Fibroblast of the aortic adventitia (primary cell): ENCODE measurements at regions not wholly inside any gene's neighbourhood (a gene's known extent, or its start where the extent isn't known, plus 50 kb on each side); places are given as distances from the start of the nearest gene placed in this dataset.
A peak's percentile ranks its signal among the peaks of the same experiment; 100 is the strongest.

Source experiments
- DNase-seq: peaks from one replicate; pipeline ENCODE4 v3.0.0-alpha.2; 2010; ENCODE audit warnings: low read depth
- H3K4me3 ChIP-seq: 2 replicates; pipeline ENCODE4 v1.5.1; 2011; ENCODE audit warnings: low read depth, mild to moderate bottlenecking, control low read depth, low read length, moderate library complexity
- TF ChIP-seq, protein P1 (sequence below): IDR thresholded peaks from 2 replicates; pipeline ENCODE4 v1.5.1; 2011; ENCODE audit warnings: mild to moderate bottlenecking, low read length, control low read depth, inconsistent platforms; ENCODE audit not compliant: insufficient read depth

DNA sequence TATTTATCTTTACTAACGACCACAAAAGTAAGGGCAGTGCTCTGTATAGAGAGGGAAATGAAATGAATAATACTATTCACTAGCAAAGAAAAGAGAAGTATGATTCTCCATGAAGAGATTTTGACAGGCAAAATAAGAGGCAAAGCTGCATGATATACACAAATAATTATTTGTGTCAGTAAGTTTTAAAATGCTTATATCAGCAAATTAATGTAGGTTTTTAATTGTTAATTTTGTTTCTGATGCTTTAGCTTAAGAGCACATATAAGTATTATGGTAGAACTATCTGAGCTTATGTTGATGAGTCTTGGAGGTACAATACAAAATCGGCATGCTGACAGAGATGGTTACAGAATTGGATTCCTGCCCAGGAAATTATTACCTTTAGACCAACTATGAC lies 383.1 kb upstream of the VSTM2A start:
- no peak overlapping the region for H3K4me3 ChIP-seq
- DNase-seq, result no peak
- TF ChIP-seq, protein P1, sequence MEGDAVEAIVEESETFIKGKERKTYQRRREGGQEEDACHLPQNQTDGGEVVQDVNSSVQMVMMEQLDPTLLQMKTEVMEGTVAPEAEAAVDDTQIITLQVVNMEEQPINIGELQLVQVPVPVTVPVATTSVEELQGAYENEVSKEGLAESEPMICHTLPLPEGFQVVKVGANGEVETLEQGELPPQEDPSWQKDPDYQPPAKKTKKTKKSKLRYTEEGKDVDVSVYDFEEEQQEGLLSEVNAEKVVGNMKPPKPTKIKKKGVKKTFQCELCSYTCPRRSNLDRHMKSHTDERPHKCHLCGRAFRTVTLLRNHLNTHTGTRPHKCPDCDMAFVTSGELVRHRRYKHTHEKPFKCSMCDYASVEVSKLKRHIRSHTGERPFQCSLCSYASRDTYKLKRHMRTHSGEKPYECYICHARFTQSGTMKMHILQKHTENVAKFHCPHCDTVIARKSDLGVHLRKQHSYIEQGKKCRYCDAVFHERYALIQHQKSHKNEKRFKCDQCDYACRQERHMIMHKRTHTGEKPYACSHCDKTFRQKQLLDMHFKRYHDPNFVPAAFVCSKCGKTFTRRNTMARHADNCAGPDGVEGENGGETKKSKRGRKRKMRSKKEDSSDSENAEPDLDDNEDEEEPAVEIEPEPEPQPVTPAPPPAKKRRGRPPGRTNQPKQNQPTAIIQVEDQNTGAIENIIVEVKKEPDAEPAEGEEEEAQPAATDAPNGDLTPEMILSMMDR, result no peak

DNA sequence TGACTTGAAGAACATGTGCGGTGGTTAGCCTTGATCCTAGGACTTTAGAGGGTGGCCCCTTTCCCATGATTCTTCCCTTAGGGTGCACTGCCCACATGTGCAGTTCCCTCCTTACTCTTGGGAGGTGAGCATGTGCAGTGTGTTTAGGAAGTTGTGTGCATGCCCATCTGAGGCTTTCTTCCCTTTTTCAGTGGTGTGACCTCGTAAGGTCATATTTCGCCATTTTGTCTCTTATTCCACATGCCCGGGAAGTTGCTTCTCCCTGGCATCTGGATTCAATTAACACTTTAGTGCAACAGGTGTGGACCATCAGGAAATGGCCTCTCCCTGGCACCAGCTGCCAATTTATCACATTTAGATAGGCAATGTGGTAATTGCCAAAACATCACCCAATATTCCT lies 380.6 kb upstream of the VSTM2A start:
- DNase-seq, result no peak
- TF ChIP-seq, protein P1, result no peak
- no peak overlapping the region for H3K4me3 ChIP-seq

DNA sequence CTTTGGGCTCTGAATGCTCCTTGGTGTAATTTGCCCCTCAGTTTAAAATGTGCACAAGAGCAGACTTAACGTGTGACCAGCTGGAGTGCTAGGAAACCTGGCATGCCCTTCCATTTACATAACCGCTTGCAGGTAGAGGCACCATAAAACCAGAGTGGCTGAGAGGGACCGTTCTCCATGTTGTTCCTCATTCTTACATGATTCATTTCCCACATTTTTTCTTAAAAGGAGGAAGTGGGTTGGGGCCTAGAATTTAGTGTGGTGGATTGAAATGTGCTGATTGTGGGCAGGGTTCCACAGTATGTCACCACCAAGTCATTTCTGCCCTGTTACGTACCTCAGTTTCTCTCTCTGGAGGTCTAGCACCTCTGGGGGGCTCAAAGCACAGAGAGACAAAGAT lies 375.8 kb upstream of the VSTM2A start:
- TF ChIP-seq, protein P1, result no peak
- no peak for DNase-seq
- H3K4me3 ChIP-seq, result no peak overlapping the region

DNA sequence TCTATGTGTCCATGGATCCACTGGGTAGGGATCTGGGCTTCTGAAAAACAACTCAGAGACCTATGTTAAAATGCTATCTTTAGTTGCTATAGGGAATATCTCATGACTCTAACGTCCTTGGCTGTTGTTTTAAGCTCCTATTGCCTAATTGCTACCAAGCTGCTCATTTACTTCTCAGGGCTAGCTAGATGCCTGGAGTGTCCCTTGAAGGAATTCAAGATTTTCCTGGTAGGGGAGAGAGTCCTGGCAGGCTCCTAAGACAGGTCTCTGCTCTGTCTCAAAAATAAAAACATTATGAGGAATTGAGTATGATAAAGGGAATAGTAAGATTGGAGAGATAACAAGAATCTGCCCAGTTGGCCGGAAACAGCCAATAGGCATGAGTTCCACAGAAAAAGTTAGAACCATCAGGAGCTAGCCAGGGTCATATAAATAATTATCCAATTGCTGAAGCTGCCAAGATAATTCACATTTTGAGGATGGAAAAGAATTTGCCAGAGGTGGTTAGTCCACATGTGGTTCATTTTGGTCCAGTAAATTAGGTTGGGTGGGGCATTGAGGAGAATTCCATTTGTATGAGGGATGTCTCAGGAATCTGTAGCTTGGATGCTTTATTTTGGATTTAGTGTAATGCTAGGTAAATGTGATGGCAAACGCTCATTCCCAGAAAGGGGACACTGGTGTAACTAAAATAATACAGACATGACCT lies 362.7 kb upstream of the VSTM2A start:
- H3K4me3 ChIP-seq, result no peak overlapping the region
- peak; percentile 0 for DNase-seq
- TF ChIP-seq, protein P1, result no peak

DNA sequence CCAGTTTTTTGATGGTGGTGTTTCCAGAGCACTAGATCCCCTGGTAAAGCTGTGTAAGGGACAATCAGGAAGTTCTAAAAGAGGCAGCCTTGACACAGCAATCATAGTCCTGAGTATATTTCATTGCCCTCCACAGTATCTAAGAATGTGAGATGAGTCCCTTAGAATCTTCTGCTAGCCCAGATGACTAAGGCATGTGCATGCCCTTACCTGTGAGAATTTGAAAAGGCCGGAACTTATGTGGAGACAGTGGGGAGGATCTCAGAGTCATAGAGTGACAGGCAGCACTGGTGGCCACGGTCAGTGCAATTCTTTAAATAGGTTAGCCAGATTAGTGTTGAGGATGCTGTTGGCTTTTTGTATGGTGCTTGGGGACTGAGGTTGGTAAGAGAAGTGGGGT lies 361.4 kb upstream of the VSTM2A start:
- no peak for DNase-seq
- TF ChIP-seq, protein P1, result no peak
- H3K4me3 ChIP-seq, result no peak overlapping the region

DNA sequence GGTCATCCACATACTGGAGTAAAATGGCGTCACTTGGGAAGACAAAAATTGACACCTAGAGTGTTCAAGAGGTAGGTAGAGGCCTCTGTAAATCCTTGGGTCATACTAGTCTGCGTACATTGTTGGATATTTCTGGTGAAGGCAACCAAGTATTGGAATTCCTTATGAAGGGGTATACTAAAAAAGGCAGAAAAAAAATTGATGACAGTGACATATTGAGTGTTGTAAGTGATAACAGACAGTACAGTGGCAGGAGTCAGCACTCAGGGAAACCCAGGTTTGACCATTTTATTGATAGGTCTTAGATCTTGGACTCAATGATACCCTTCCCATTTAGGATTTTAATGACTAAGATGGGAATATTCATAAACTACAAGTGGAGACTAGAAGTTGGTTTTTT lies 359.1 kb upstream of the VSTM2A start:
- TF ChIP-seq, protein P1, result no peak
- H3K4me3 ChIP-seq, result no peak overlapping the region
- DNase-seq, result no peak

DNA sequence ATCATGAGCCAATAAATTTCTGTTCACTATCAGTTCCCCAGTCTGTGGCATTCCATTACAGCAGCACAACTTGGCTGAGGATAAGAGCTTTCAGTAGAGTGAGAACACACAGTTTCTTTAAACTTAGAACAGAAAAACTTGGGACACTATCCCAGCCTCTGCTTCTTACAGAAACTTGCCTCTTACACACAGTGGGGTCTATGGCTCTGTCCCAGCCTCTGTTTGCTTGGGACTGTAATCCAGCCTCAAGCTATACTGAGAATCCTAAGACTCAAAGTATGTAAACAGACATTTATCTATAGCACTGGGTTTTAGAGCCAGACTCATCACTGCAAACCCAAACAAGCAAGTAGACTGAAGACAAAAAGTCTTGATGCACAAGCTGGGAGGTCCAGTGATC lies 355.8 kb upstream of the VSTM2A start:
- TF ChIP-seq, protein P1, result no peak
- no peak for DNase-seq

More for the DNA sequence above, 355.8 kb upstream of the VSTM2A start:
- H3K4me3 ChIP-seq, result no peak overlapping the region
